Astrocyte (in vitro differentiated cells and primary cell): ENCODE measurements at regions not wholly inside any gene's neighbourhood (a gene's known extent, or its start where the extent isn't known, plus 50 kb on each side); places are given as distances from the start of the nearest gene placed in this dataset.

Experiments used
- DNase-seq: peaks from one replicate; pipeline ENCODE4 v3.0.0-alpha.2; 2010; ENCODE audit warnings: low read depth
- FAIRE-seq: peaks from 2 replicates; lab custom pipeline; 2011; peaks lifted over from hg19 to GRCh38; lab: Jason Lieb, UNC
- H2AFZ ChIP-seq: 2 replicates; pipeline ENCODE4 v1.6.0; 2012; ENCODE audit warnings: low read depth, low read length, inconsistent platforms
- H3K27ac ChIP-seq: 2 replicates; pipeline ENCODE4 v1.5.1; 2011; ENCODE audit warnings: low read depth, low read length, inconsistent platforms
- H3K27me3 ChIP-seq: 2 replicates; pipeline ENCODE4 v1.6.0; 2011; ENCODE audit warnings: low read length, inconsistent platforms; ENCODE audit not compliant: insufficient read depth
- H3K36me3 ChIP-seq: 2 replicates; pipeline ENCODE4 v1.5.1; 2011; ENCODE audit warnings: low read length, inconsistent platforms; ENCODE audit not compliant: insufficient read depth
- H3K4me1 ChIP-seq: 2 replicates; pipeline ENCODE4 v1.5.1; 2011; ENCODE audit warnings: low read length, inconsistent platforms; ENCODE audit not compliant: insufficient read depth
- H3K4me2 ChIP-seq: 2 replicates; pipeline ENCODE4 v1.6.0; 2012; ENCODE audit warnings: low read length, inconsistent platforms
- H3K4me3 ChIP-seq: 2 replicates; pipeline ENCODE4 v1.5.1; 2011; ENCODE audit warnings: low read depth, mild to moderate bottlenecking, low read length, inconsistent platforms; ENCODE audit not compliant: insufficient read depth
- H3K79me2 ChIP-seq: 2 replicates; pipeline ENCODE4 v1.6.0; 2012; ENCODE audit warnings: mild to moderate bottlenecking, low read length, inconsistent platforms; ENCODE audit not compliant: insufficient read depth
- H3K9ac ChIP-seq: 2 replicates; pipeline ENCODE4 v1.6.0; 2012; ENCODE audit warnings: mild to moderate bottlenecking, low read length, inconsistent platforms
- H3K9me3 ChIP-seq: 2 replicates; pipeline ENCODE4 v1.5.1; 2012; ENCODE audit warnings: low read depth, mild to moderate bottlenecking, low read length, inconsistent platforms; ENCODE audit not compliant: insufficient read depth
- H4K20me1 ChIP-seq: 2 replicates; pipeline ENCODE4 v1.6.0; 2012; ENCODE audit warnings: low read length, inconsistent platforms; ENCODE audit not compliant: insufficient read depth
- H3K27ac Mint-ChIP-seq: one replicate; pipeline ENCODE4 v1.8.0; 2021; ENCODE audit warnings: mild to moderate bottlenecking, mixed read lengths; ENCODE audit not compliant: unreplicated experiment
- H3K27me3 Mint-ChIP-seq: one replicate; pipeline ENCODE4 v1.8.0; 2021; ENCODE audit warnings: low read depth, mixed read lengths; ENCODE audit not compliant: unreplicated experiment
- H3K36me3 Mint-ChIP-seq: one replicate; pipeline ENCODE4 v1.8.0; 2021; ENCODE audit warnings: low read depth, mixed read lengths; ENCODE audit not compliant: unreplicated experiment
- H3K4me1 Mint-ChIP-seq: one replicate; pipeline ENCODE4 v1.8.0; 2021; ENCODE audit warnings: low read depth, mixed read lengths; ENCODE audit not compliant: unreplicated experiment
- H3K4me3 Mint-ChIP-seq: one replicate; pipeline ENCODE4 v1.8.0; 2021; ENCODE audit warnings: mild to moderate bottlenecking, moderate library complexity, mixed read lengths; ENCODE audit not compliant: unreplicated experiment
- H3K9me3 Mint-ChIP-seq: one replicate; pipeline ENCODE4 v1.8.0; 2021; ENCODE audit warnings: mild to moderate bottlenecking, mixed read lengths; ENCODE audit not compliant: unreplicated experiment
- CTCF ChIP-seq: IDR thresholded peaks from 2 replicates; pipeline ENCODE4 v1.5.1; 2011; ENCODE audit warnings: low read depth, mild to moderate bottlenecking, inconsistent platforms, low read length, moderate library complexity; ENCODE audit not compliant: insufficient read depth
- EZH2 ChIP-seq: IDR thresholded peaks from 2 replicates; pipeline ENCODE4 v1.6.1; 2012; ENCODE audit warnings: mild to moderate bottlenecking, low read length, inconsistent platforms; ENCODE audit not compliant: insufficient read depth

GRCh38 chr7:89666136-89666835 lies 488.0 kb upstream of the STEAP1 start:
- TF ChIP-seq EZH2 (no peak), CTCF (no peak)
- Histone ChIP-seq H4K20me1 (no peaks in the 10 kb centered on the region), H3K27ac (no peak overlapping the region), H3K36me3 (no peaks in the 10 kb centered on the region), H3K79me2 (no peaks in the 10 kb centered on the region), H3K4me2 (no peak overlapping the region), H3K9me3 (peaks cover 2% of the 10 kb centered on the region), H3K4me1 (no peaks in the 10 kb centered on the region), H3K4me3 (no peak overlapping the region), H3K9ac (no peak overlapping the region), H3K27me3 (no peaks in the 10 kb centered on the region), H2AFZ (no peak overlapping the region)
- H3K4me3 Mint-ChIP-seq, result no peak overlapping the region
- no peaks in the 10 kb centered on the region for H3K36me3 Mint-ChIP-seq
- no peak overlapping the region for H3K27ac Mint-ChIP-seq
- no peak for DNase-seq
- no peaks in the 10 kb centered on the region for H3K27me3 Mint-ChIP-seq
- H3K4me1 Mint-ChIP-seq, result peaks cover 5% of the 10 kb centered on the region
- FAIRE-seq, result no peak
- peaks cover 2% of the 10 kb centered on the region for H3K9me3 Mint-ChIP-seq

- TF ChIP-seq CTCF (no peak), EZH2 (no peak)
- H3K9ac ChIP-seq, result no peak overlapping the region
- no peak overlapping the region for H3K27ac Mint-ChIP-seq
- H3K9me3 Mint-ChIP-seq, result peaks cover under 1% of the 10 kb centered on the region
- H3K27me3 Mint-ChIP-seq, result no peaks in the 10 kb centered on the region
- H3K79me2 ChIP-seq, result no peaks in the 10 kb centered on the region
- no peaks in the 10 kb centered on the region for H3K36me3 ChIP-seq
- H3K4me3 ChIP-seq, result no peak overlapping the region
- no peaks in the 10 kb centered on the region for H3K9me3 ChIP-seq
- no peak overlapping the region for H3K4me3 Mint-ChIP-seq
- no peak for FAIRE-seq
- no peaks in the 10 kb centered on the region for H3K36me3 Mint-ChIP-seq
- H3K4me1 Mint-ChIP-seq, result peaks cover 8% of the 10 kb centered on the region
- H3K4me1 ChIP-seq, result no peaks in the 10 kb centered on the region
- H3K27me3 ChIP-seq, result no peaks in the 10 kb centered on the region
- H2AFZ ChIP-seq, result no peak overlapping the region
- no peak overlapping the region for H3K4me2 ChIP-seq
- H4K20me1 ChIP-seq, result no peaks in the 10 kb centered on the region
- H3K27ac ChIP-seq, result no peak overlapping the region
- no peak for DNase-seq
These were observed 474.1 kb upstream of the STEAP1 start for GRCh38 chr7:89680161-89680560.

GRCh38 chr7:89681448-89681847 lies 472.8 kb upstream of the STEAP1 start:
- Histone ChIP-seq H3K36me3 (no peaks in the 10 kb centered on the region), H3K9ac (no peak overlapping the region), H3K79me2 (no peaks in the 10 kb centered on the region), H3K27ac (no peak overlapping the region), H3K4me2 (no peak overlapping the region), H3K9me3 (no peaks in the 10 kb centered on the region), H3K4me1 (no peaks in the 10 kb centered on the region), H3K27me3 (no peaks in the 10 kb centered on the region), H2AFZ (no peak overlapping the region), H4K20me1 (no peaks in the 10 kb centered on the region), H3K4me3 (no peak overlapping the region)
- H3K9me3 Mint-ChIP-seq, result no peaks in the 10 kb centered on the region
- FAIRE-seq, result no peak
- no peak overlapping the region for H3K4me3 Mint-ChIP-seq
- H3K36me3 Mint-ChIP-seq, result no peaks in the 10 kb centered on the region
- H3K4me1 Mint-ChIP-seq, result peaks cover 8% of the 10 kb centered on the region
- no peak for DNase-seq
- TF ChIP-seq CTCF (no peak), EZH2 (no peak)
- H3K27me3 Mint-ChIP-seq, result no peaks in the 10 kb centered on the region
- no peak overlapping the region for H3K27ac Mint-ChIP-seq
